Pancreas (tissue), 10 donors: ENCODE measurements at regions not wholly inside any gene's neighbourhood (a gene's known extent, or its start where the extent isn't known, plus 50 kb on each side); places are given as distances from the start of the nearest gene placed in this dataset.

Source experiments
- ATAC-seq, 4 donors: fragments of 200-7000 bp; cut with Tn5 transposase; one replicate each; pipeline versions ENCODE4 v1.8.0 to v1.9.1; 2020; ENCODE audit warnings: mild to moderate bottlenecking in 4 of 4, moderate library complexity in 4 of 4
- DNase-seq, 6 donors: peaks; one replicate each; pipeline ENCODE4 v3.0.0-alpha.2; 2020
- FAIRE-seq: peaks from 2 replicates; lab custom pipeline; 2012; peaks lifted over from hg19 to GRCh38; lab: Jason Lieb, UNC
- H3K27ac ChIP-seq, 4 donors: fragments of 200-600 bp; sonication (generic); 1 replicate in 3 of 4; 2 replicates in 1 of 4; pipeline versions ENCODE4 v1.5.0 to v1.8.0; 2020
- H3K27me3 ChIP-seq, 4 donors: fragments of 200-600 bp; one replicate each; pipeline ENCODE4 v1.8.0; 2021
- H3K36me3 ChIP-seq, 3 donors: fragments of 200-600 bp; sonication (generic) in 1 of 3; one replicate each; pipeline versions ENCODE4 v1.5.0 to v1.8.0; 2020 to 2021
- H3K4me1 ChIP-seq, 3 donors: fragments of 200-600 bp; one replicate each; pipeline ENCODE4 v1.8.0; 2021
- H3K4me3 ChIP-seq, 4 donors: fragments of 200-600 bp; sonication (generic) in 2 of 4; one replicate each; pipeline versions ENCODE4 v1.5.0 to v1.8.0; 2020 to 2021
- H3K9me3 ChIP-seq, 4 donors: fragments of 200-600 bp; one replicate each; pipeline ENCODE4 v1.8.0; 2021
- CTCF ChIP-seq, 4 donors: fragments of 200-600 bp; sonication (generic) in 3 of 4; IDR thresholded peaks; one replicate each; pipeline versions ENCODE4 v1.5.0 to v1.8.0; 2021; ENCODE audit warnings: antibody characterized with exemption in 4 of 4
- WGBS, 2 donors: extraction: QIAGEN DNeasy Blood & Tissue Kit; methylation state at CpG; one replicate each; pipeline ENCODE4 v1.1.7; 2013; 5-methylcytosine and 5-hydroxymethylcytosine counted together
- intact Hi-C, 3 donors: fragments of 100-400 bp; cut with DNase I; formaldehyde crosslinking; loops; one replicate each; pipeline versions ENCODE4 v1.11.1 to v1.14.2; 2022
- donor health status: healthy with polysubstance abuse.
- donor health status: DM: no; HTN: no; CAD: no; lungs with moderate emphysema.
- donor health status: DM: no; HTN: no; CAD: no.
- donor health status: control.
- donor health status: control.
- donor health status: Bipolar disorder and iron deficiency.
- donor health status: DM: yes; HTN: yes; CAD: no.
- donor health status: DM: no; HTN: no; CAD: no.
- donor health status: DM: no; HTN: no; CAD: no.
- donor health status: DM: yes; HTN: yes; CAD: no.

- no peak for ATAC-seq
- no peak for FAIRE-seq
- DNase-seq = no peak
- H3K27ac ChIP-seq = no peak overlapping the region
- intact Hi-C loops = no loop called here
- WGBS, 2 donors = 32 to 47% methylated on average over 4 of the region's 4 CpGs
- H3K36me3 ChIP-seq = no peaks in the 10 kb centered on the region
- no peaks in the 10 kb centered on the region for H3K4me1 ChIP-seq
- H3K4me3 ChIP-seq = no peak overlapping the region
- H3K9me3 ChIP-seq = no peaks in the 10 kb centered on the region
- no peak for TF ChIP-seq CTCF (IDR thresholded peaks at IDR 0.05)
- no peaks in the 10 kb centered on the region for H3K27me3 ChIP-seq
Observed at GRCh38 chr3:25117005-25117593, 311.0 kb upstream of the RARB start.

- no peak for FAIRE-seq
- no peak for ATAC-seq
- no peak for TF ChIP-seq CTCF (IDR thresholded peaks at IDR 0.05)
- no peak for DNase-seq
- no peaks in the 10 kb centered on the region for H3K36me3 ChIP-seq
- H3K9me3 ChIP-seq = no peaks in the 10 kb centered on the region
- H3K27ac ChIP-seq = no peak overlapping the region
- H3K4me3 ChIP-seq = no peak overlapping the region
- 48 to 54% methylated on average over 1 of the region's 1 CpG for WGBS, 2 donors
- no peaks in the 10 kb centered on the region for H3K4me1 ChIP-seq
- intact Hi-C loops = no loop called here
- H3K27me3 ChIP-seq = no peaks in the 10 kb centered on the region
Observed at GRCh38 chr3:25119682-25120081, 308.4 kb upstream of the RARB start.

DNA sequence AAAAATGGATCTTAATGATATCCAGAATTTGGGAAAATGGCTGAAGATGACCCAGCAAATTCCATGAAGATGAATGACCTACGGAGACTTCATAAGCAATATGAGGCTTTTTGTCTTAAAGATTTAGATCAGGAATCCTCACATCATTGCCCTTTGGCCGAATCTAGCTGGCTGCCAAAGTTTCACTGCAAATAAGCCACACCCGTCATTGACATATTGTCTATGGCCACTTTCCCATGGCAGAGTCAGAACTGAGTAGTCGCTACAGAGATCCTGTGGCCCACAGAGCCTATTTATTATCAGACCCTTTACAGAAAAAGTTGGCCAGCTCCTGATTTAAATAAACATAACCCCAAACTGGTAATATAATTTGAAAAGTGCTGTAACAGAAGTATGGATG, 307.4 kb upstream of the RARB start:
- FAIRE-seq (no peak), DNase-seq (no peak), ATAC-seq (no peak)
- Histone ChIP-seq H3K36me3 (no peaks in the 10 kb centered on the region), H3K9me3 (no peaks in the 10 kb centered on the region), H3K27ac (no peak overlapping the region), H3K4me3 (no peak overlapping the region), H3K4me1 (no peaks in the 10 kb centered on the region), H3K27me3 (no peaks in the 10 kb centered on the region)
- intact Hi-C loops = no loop called here
- WGBS, 2 donors = 48 to 57% methylated on average over 4 of the region's 4 CpGs
- TF ChIP-seq CTCF (IDR thresholded peaks at IDR 0.05) = no peak

DNA sequence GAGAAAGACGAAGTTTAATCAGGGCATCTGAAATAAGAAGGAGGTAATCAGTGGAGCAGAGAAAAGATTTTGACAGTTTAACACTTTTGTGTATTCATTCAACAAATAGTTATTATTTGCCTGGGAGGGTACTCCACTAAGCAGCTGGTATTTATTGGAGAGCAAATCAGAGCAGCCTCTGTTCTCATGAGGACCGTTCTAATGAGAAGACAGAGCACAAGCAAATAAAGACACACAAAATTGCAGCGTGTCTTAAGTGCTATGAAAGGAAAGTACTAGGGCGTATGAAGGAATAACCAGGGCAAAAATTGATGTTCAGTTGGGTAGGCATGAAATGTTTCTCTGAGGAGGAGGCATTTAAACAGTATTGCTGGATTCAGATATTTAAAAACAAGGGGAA, 302.9 kb upstream of the RARB start:
- 31 to 38% methylated on average over 4 of the region's 4 CpGs for WGBS, 2 donors
- H3K4me3 ChIP-seq = no peak overlapping the region
- no peak overlapping the region for H3K27ac ChIP-seq
- no peak for DNase-seq
- TF ChIP-seq CTCF (IDR thresholded peaks at IDR 0.05) = no peak
- FAIRE-seq = no peak
- no peaks in the 10 kb centered on the region for H3K27me3 ChIP-seq
- intact Hi-C loops = no loop called here
- no peaks in the 10 kb centered on the region for H3K36me3 ChIP-seq
- no peaks in the 10 kb centered on the region for H3K4me1 ChIP-seq
- no peak for ATAC-seq
- no peaks in the 10 kb centered on the region for H3K9me3 ChIP-seq

DNA sequence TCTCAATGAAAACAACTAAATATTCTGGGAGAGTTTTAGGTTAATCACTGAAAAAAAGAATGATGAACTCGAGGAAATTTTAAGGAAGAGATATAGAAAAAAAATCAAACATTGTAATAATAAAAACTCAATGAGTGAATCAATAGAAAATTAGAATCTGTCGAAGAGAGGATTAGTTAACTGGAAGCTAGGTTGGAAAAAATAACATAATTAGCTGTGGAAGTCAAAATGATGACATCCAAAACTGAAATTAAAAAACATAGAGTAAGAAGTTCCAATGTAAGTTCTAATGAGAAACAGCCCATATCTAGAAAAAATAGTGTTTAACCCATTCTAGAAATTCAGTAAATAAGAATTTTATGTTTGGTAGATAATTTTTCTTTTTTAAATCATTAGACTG, 299.3 kb upstream of the RARB start:
- no peak for DNase-seq
- Histone ChIP-seq H3K9me3 (no peaks in the 10 kb centered on the region), H3K36me3 (no peaks in the 10 kb centered on the region), H3K27me3 (no peaks in the 10 kb centered on the region), H3K27ac (no peak overlapping the region), H3K4me1 (no peaks in the 10 kb centered on the region), H3K4me3 (no peak overlapping the region)
- 58 to 69% methylated on average over 2 of the region's 2 CpGs for WGBS, 2 donors
- TF ChIP-seq CTCF (IDR thresholded peaks at IDR 0.05) = no peak
- intact Hi-C loops = no loop called here
- no peak for ATAC-seq
- no peak for FAIRE-seq
